GM12892 (cell line): ENCODE measurements at regions not wholly inside any gene's neighbourhood (a gene's known extent, or its start where the extent isn't known, plus 50 kb on each side); places are given as distances from the start of the nearest gene placed in this dataset.

Experiments
- POLR2AphosphoS5 ChIP-seq: IDR thresholded peaks from 2 replicates; pipeline ENCODE4 v1.6.1; 2011; ENCODE audit warnings: low read depth, low read length, control low read depth
- TAF1 ChIP-seq: IDR thresholded peaks from 2 replicates; pipeline ENCODE4 v1.6.1; 2011; ENCODE audit warnings: low read depth, mild to moderate bottlenecking, control low read depth, low read length, borderline replicate concordance

- TF ChIP-seq TAF1 = no peak
- no peak for TF ChIP-seq POLR2AphosphoS5
Observed at GRCh38 chr22:48320048-48320682, 1507.5 kb downstream of the BRD1 start.
